Heart left ventricle (tissue), 13 donors: ENCODE measurements at regions not wholly inside any gene's neighbourhood (a gene's known extent, or its start where the extent isn't known, plus 50 kb on each side); places are given as distances from the start of the nearest gene placed in this dataset.

Experiments used
- POLR2A ChIP-seq, 2 donors: fragments of 450-650 bp; IDR thresholded peaks; one replicate each; pipeline ENCODE4 v1.6.1; 2017; ENCODE audit warnings: antibody characterized with exemption in 2 of 2, mild to moderate bottlenecking in 2 of 2, moderate library complexity in 2 of 2
- TF ChIP-seq, protein P1 (sequence below), 12 donors: fragments of 200-600 bp; sonication (generic) in 4 of 12; IDR thresholded peaks; one replicate each; pipeline versions ENCODE4 v1.5.0 to v1.8.0; 2018 to 2022; ENCODE audit warnings: antibody characterized with exemption in 12 of 12, mild to moderate bottlenecking in 5 of 12
- donor health status: ischemic (EF 13 %, LVEDD 7.1; RV severe dilation, severe dysfunction).
- donor health status: DM: no; HTN: yes; CAD: no.
- donor health status: DM: no; HTN: no; CAD: no.
- donor health status: ischemic (EF 25% LVEDD 6.9; RV normal size, moderate dysfunction).
- donor health status: ischemic (EF 25% LVEDD 5.7; RV mildly dilated, moderate dysfunction).
- donor health status: ischemic (EF 35%, LVEDD 5.7; RV mildly dilated, moderate dysfunction).
- donor health status: nonischemic (EF 11% LVEDD 7.7; RV severe dilation, severe dysfunction).
- donor health status: DM: yes; HTN: yes; CAD: no.
- donor health status: PGD.
- donor health status: ischemic (EF 29% LVEDD 5.4; RV normal size, mild dysfunction).
- donor health status: nonischemic (EF 23%, LVEDD 6.1; RV moderate dilation, normal function).

DNA sequence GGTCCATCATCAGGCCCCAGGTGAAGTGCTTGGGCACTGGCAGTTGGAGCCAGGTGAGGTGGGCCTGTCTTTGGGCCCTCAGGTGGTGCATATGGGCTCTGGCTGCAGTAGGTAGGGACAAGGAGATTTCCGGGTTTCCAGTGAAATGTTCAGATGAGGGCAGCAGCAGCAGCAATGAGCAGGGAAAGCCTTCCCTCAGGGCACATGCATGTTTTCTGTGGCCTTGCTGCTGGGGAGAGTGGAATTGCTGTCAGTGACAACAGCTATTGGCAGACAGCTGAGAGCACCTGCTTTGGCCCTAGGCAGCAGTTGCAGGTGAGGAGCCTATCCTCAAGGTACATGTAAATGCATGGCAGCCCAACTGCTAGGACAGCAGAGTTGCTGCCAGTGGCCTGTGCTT lies 58.9 kb upstream of the QRFPR start:
- TF ChIP-seq, protein P1, sequence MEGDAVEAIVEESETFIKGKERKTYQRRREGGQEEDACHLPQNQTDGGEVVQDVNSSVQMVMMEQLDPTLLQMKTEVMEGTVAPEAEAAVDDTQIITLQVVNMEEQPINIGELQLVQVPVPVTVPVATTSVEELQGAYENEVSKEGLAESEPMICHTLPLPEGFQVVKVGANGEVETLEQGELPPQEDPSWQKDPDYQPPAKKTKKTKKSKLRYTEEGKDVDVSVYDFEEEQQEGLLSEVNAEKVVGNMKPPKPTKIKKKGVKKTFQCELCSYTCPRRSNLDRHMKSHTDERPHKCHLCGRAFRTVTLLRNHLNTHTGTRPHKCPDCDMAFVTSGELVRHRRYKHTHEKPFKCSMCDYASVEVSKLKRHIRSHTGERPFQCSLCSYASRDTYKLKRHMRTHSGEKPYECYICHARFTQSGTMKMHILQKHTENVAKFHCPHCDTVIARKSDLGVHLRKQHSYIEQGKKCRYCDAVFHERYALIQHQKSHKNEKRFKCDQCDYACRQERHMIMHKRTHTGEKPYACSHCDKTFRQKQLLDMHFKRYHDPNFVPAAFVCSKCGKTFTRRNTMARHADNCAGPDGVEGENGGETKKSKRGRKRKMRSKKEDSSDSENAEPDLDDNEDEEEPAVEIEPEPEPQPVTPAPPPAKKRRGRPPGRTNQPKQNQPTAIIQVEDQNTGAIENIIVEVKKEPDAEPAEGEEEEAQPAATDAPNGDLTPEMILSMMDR (IDR thresholded peaks at IDR 0.05): no peak
- TF ChIP-seq POLR2A (IDR thresholded peaks at IDR 0.05): no peak
